ENCODE measurements at regions not wholly inside any gene's neighbourhood (a gene's known extent, or its start where the extent isn't known, plus 50 kb on each side); places are given as distances from the start of the nearest gene placed in this dataset.

DNA sequence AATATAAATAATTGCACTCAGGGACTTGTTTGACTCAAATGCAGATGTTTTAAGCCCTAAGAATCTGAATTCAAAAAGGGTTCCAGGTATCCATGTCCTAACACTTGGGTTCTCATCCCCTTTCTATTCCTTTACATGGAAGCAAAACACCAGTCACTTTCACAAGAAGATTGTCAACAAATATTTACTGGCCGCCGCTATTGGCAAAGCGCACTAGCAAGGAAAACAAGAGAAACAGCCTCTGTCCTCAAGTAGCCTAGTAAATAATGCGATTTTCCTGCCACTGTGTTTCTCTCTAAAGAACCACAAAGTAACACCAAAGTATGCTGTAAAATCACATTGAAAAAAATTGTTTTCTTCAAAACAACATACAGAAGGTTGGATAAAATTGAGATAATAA is 66.7 kb upstream of the EZH2 start:
- no peak for DNase-seq (ENCODE audit: low read depth in 2 of 2)

DNA sequence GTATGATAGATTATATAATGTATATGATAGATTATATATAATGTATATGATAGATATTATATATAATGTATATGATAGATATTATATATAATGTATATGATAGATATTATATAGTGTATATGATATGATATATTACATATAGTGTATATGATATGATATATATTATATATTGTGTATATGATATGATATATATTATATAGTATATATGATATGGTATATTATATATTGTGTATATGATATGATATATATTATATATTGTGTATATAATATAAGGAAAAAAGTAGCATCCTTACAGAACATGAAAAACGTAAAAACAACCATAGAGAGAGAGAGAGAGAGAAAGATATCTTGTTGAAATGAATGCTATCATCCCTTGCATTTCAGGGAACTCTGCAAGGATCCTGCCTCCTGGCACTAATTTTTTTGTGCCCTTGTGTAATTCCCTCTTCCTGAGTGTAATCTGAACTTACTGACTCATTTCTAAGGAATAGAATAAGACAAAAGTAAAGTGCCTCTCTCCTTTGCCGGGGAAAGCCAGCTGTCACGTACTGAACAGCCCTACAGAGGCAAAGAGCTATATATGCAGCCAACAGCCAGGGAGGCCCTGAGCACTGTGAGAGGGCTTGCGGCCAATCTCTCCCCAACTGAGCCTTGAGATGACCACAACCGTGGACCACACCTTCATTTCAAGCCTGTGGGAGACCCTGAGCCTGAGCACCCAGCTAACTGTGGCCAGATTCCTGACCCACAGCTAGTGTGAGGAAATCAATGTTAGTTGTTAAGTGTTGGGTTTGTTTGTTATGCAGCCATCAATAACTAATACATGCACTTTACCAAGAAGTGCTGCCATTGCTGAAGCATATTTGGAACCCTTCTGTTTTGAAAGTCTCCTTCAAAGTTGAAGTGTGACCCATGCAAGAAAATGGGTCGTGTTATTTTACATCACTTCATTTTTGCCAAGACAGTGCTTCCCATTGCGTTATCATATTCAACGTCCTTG is 61.1 kb upstream of the EZH2 start:
- DNase-seq (ENCODE audit: low read depth in 2 of 2), result no peak

DNA sequence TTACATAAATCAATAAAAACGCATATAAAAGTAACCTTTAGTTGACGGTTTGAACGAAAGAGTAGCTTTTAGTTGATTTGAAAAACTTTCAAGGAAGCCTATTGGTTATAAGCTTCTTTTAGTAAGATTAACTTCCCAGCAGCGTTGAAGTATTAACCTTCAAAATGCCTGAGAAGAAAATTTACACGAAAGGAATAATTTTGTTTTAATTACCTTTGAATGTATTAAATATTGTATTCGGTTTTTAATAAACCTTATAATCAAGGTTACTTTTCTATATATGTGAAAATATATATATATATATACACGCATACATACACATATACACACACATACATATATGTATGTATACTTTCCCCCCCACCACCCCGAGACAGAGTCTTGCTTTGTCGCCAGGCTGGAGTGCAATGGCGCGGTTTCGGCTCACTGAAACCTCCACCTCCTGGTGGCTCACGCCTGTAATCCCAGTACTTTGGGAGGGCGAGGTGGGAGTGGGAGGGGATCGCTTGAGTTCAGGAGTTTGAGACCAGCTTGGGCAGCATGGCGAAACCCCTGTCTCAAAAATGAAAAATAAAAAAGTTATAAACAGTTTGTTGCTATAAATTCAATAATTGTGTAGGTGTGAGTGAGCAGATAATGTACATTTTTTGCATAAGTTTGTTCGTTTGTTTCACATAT is 57.6 kb upstream of the EZH2 start:
- DNase-seq (ENCODE audit: low read depth in 2 of 2), result peak; percentile 72 to 76

DNA sequence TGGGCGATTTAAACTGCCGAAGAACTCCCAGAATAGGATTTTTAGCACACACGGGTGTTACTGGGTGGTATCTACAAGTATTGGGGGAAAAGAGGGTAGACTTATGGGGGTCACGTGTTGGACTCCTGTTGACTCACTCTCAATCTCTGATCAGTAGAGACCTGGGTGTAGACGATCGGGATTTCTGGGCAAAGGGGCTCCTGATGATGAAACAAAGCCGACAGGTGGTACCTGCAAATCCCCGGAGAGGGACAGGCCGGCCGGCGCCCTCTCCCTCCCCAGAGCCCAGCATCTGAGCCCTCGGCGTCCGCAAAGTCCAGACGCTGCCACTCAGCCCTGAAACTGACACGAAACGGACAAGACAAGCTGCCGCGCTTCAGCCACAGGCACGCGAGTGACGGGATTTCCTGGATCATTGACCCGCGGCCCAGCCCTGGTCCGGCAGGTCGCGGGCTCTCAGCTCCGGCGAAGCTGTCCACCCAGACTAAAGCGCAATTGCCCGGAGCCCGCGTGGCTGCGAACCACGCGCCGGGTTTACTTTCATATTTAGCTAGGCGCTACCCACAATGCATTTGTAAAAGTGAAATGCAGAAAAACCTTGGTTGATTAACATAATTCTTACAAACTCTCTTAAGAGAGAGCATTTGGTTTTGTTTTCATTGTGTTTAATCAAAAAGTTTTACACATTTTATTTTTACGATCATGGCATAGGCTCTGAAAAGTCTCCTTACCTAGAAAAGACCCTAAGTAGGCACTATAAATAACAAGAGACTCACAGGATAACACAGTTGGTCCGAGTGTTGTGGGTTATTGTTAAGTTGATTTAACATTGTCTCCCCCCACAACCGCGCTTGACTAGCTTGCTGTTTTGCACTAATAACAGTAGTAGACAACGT is 56.9 kb upstream of the EZH2 start:
- peak; percentile 82 to 84 for DNase-seq (ENCODE audit: low read depth in 2 of 2)

DNA sequence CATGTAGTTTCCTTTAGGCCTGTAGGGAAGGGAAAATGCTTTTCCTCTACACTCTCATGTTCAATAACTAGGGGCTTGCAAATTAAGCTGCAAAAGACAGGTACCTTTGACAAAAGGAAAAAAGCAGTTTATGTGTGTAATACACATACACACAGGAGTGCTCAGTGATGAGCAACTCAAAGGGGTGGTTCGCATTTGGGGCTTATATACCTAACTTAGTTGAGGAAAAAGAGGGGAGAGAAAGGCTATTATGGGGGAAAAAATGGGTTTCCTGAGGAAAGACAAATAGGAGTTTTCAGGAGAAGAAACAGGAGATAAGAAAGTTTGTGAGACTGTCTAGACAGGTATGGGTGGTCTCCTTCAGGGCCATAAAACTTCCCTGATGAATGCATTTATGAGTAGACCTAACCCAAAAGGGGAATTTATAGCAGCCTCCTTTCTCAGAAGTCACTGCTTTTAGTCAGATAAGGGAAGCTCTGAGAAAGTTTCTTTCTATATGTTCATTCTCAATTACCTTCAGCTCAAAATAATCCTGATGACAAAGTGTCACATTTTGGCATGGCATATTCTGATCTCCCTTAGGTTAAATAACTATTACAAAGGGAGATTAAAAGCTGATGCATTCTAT is 55.2 kb upstream of the EZH2 start:
- DNase-seq (ENCODE audit: low read depth in 2 of 2), result no peak

DNA sequence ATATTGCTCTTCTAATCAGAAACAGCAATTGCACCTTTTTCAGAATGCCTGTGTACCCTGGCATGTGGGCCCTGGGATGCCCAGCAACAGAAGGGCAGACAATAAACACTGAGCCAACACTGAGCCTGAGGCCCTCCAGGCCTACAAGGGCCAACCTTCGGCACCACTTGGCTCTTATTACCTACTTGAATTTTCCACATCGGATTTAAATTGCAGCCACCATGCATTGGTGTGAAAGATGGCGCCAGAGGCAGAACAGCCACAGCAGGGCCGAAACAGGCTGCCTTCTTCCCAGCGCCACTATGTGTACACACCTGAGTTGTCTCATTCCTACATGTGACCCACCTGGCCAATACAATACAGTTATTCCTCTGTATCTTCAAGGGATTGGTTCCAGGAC is 51.4 kb upstream of the EZH2 start:
- no peak for DNase-seq (ENCODE audit: low read depth in 2 of 2)
